SH-SY5Y (cell line): ENCODE measurements at regions not wholly inside any gene's neighbourhood (a gene's known extent, or its start where the extent isn't known, plus 50 kb on each side); places are given as distances from the start of the nearest gene placed in this dataset.

Source experiments
- GATA2 ChIP-seq: IDR thresholded peaks from 2 replicates; pipeline ENCODE4 v1.6.1; 2011; ENCODE audit warnings: mild to moderate bottlenecking, low read depth, low read length
- GATA3 ChIP-seq: IDR thresholded peaks from 2 replicates; pipeline ENCODE4 v1.6.1; 2011; ENCODE audit warnings: low read depth, mild to moderate bottlenecking, low read length, moderate library complexity

- TF ChIP-seq GATA3 (no peak), GATA2 (no peak)
These were observed 410.4 kb upstream of the HS6ST1 start for GRCh38 chr2:128729051-128729450.
